Choroid plexus epithelial cell (primary cell): ENCODE measurements at regions not wholly inside any gene's neighbourhood (a gene's known extent, or its start where the extent isn't known, plus 50 kb on each side); places are given as distances from the start of the nearest gene placed in this dataset.

Source experiments
- DNase-seq: peaks from one replicate; pipeline ENCODE4 v3.0.0-alpha.2; 2010; ENCODE audit warnings: low read depth
- H3K4me3 ChIP-seq: 2 replicates; pipeline ENCODE4 v1.5.1; 2011; ENCODE audit warnings: low read depth, mild to moderate bottlenecking, control low read depth, low read length, moderate library complexity
- TF ChIP-seq, protein P1 (sequence below): conservative IDR thresholded peaks from 2 replicates; pipeline ENCODE4 v1.5.1; 2011; ENCODE audit warnings: low read depth, mild to moderate bottlenecking, control low read depth, inconsistent platforms, low read length, moderate library complexity

GRCh38 chr20:54272901-54273488, 65.1 kb downstream of the PFDN4 start:
- TF ChIP-seq, protein P1, sequence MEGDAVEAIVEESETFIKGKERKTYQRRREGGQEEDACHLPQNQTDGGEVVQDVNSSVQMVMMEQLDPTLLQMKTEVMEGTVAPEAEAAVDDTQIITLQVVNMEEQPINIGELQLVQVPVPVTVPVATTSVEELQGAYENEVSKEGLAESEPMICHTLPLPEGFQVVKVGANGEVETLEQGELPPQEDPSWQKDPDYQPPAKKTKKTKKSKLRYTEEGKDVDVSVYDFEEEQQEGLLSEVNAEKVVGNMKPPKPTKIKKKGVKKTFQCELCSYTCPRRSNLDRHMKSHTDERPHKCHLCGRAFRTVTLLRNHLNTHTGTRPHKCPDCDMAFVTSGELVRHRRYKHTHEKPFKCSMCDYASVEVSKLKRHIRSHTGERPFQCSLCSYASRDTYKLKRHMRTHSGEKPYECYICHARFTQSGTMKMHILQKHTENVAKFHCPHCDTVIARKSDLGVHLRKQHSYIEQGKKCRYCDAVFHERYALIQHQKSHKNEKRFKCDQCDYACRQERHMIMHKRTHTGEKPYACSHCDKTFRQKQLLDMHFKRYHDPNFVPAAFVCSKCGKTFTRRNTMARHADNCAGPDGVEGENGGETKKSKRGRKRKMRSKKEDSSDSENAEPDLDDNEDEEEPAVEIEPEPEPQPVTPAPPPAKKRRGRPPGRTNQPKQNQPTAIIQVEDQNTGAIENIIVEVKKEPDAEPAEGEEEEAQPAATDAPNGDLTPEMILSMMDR: no peak
- no peak overlapping the region for H3K4me3 ChIP-seq
- DNase-seq: no peak

GRCh38 chr20:54275359-54276111, 67.6 kb downstream of the PFDN4 start:
- TF ChIP-seq, protein P1: no peak
- no peak overlapping the region for H3K4me3 ChIP-seq
- no peak for DNase-seq

GRCh38 chr20:54276577-54277169, 68.8 kb downstream of the PFDN4 start:
- DNase-seq: no peak
- H3K4me3 ChIP-seq: no peak overlapping the region
- TF ChIP-seq, protein P1: no peak

DNA sequence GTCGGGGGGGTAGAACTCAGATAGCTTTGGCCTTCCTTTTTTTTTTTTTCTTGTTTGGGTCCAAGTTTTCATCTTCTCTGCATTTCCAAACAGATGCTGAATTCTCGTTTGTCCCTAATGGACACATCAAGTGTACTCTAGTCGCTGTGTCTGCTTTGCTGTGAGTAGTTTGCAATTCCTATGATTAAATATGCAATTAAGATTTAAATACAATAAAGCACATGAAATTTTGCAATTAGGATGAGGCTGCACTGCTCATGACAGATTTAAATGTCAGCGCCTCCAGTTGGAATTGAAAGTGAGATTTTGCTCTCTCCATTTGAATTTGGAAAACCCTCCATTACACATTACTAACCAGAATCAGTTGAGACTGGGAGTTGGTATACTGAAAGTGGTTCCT, 70.4 kb downstream of the PFDN4 start:
- TF ChIP-seq, protein P1: no peak
- no peak overlapping the region for H3K4me3 ChIP-seq
- DNase-seq: no peak

DNA sequence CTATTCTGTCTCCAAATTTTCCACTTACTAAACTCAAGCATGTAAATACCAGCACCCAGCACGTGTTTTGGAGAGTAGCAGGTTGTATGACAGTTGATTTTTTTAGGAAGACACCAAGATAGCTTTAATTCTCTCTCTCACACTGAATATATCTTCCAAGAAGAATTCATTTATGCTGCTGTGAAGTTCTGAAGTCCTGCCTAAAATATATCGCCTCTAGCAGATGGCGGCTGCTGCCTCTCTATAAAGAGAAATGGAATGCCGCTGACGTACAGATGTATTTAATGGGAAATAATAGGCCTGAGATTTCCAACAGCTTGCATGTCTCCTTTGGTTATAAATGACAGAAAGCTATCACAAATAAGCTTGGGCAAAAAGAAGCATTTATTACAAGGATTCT, 74.7 kb downstream of the PFDN4 start:
- no peak overlapping the region for H3K4me3 ChIP-seq
- no peak for DNase-seq
- TF ChIP-seq, protein P1: no peak

DNA sequence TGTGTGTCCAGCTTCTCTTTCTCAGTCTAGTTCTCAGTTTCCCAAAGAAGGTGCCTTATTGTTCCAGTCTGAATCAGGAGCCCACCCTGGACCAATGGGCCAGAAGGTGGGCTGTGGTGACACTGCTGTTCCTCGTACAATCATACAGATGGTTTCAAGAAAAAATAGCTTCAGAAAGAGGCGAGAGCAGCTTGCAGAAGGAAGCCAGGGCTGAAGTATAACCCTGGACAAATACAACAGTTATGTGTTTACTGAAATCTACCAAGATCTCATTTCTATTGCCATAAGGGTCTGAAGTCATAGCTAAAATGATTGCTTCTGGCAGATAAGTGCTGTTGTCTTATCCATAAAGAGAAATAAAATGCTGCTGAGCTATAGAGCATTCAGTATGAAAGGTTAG, 75.4 kb downstream of the PFDN4 start:
- TF ChIP-seq, protein P1: no peak
- no peak for DNase-seq

More for the DNA sequence above, 75.4 kb downstream of the PFDN4 start:
- H3K4me3 ChIP-seq: no peak overlapping the region
